Bronchial epithelial cell (primary cell): ENCODE measurements at regions not wholly inside any gene's neighbourhood (a gene's known extent, or its start where the extent isn't known, plus 50 kb on each side); places are given as distances from the start of the nearest gene placed in this dataset.

ENCODE experiments used
- DNase-seq: peaks from one replicate; pipeline ENCODE4 v3.0.0-alpha.2; 2010; ENCODE audit warnings: low read depth
- FAIRE-seq: peaks from 2 replicates; lab custom pipeline; 2011; peaks lifted over from hg19 to GRCh38; lab: Jason Lieb, UNC
- H3K27me3 ChIP-seq: 2 replicates; pipeline ENCODE4 v1.5.1; 2011; ENCODE audit warnings: low read length; ENCODE audit not compliant: control insufficient read depth, insufficient read depth
- H3K36me3 ChIP-seq: 2 replicates; pipeline ENCODE4 v1.5.1; 2011; ENCODE audit warnings: low read length; ENCODE audit not compliant: control insufficient read depth, insufficient read depth
- H3K4me3 ChIP-seq: 2 replicates; pipeline ENCODE4 v1.5.1; 2011; ENCODE audit warnings: mild to moderate bottlenecking, low read depth, low read length, control low read depth
- TF ChIP-seq, protein P1 (sequence below): IDR thresholded peaks from 2 replicates; pipeline ENCODE4 v1.5.1; 2011; ENCODE audit warnings: mild to moderate bottlenecking, moderate library complexity, low read length, control low read depth, inconsistent platforms; ENCODE audit not compliant: insufficient read depth, severe bottlenecking

DNA sequence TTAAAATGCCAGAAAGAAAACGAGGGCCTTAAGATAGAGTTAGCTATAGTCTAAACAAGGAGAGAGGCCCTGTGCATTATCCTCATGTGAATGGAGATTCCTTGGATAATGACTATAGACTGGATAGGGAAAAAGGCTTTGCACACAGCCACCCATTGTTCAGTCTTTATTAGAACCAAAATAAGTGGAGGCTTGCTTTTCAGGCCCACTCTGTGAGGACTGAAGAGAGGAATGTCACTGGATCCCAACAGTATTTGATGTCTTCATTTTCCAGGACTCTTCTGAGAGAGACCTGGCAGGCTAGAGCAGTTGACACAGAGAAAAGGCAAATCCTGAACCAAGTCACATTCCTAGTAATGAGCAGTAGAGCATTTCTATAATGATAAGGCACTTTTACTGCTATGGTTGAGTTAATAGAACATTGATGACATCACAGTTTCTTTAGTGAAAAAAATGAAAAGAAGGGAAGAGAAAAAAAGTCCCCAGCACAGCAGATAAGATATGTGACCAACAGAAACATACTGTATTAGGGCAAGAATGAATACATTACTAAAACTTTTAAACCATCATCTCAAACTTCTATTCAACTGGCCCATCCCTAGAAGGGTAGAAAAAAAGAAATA, 315.1 kb downstream of the EPHA7 start:
- DNase-seq (no peak), FAIRE-seq (no peak)
- H3K27me3 ChIP-seq, result no peaks in the 10 kb centered on the region
- no peaks in the 10 kb centered on the region for H3K36me3 ChIP-seq
- TF ChIP-seq, protein P1, sequence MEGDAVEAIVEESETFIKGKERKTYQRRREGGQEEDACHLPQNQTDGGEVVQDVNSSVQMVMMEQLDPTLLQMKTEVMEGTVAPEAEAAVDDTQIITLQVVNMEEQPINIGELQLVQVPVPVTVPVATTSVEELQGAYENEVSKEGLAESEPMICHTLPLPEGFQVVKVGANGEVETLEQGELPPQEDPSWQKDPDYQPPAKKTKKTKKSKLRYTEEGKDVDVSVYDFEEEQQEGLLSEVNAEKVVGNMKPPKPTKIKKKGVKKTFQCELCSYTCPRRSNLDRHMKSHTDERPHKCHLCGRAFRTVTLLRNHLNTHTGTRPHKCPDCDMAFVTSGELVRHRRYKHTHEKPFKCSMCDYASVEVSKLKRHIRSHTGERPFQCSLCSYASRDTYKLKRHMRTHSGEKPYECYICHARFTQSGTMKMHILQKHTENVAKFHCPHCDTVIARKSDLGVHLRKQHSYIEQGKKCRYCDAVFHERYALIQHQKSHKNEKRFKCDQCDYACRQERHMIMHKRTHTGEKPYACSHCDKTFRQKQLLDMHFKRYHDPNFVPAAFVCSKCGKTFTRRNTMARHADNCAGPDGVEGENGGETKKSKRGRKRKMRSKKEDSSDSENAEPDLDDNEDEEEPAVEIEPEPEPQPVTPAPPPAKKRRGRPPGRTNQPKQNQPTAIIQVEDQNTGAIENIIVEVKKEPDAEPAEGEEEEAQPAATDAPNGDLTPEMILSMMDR, result no peak
- no peak overlapping the region for H3K4me3 ChIP-seq

DNA sequence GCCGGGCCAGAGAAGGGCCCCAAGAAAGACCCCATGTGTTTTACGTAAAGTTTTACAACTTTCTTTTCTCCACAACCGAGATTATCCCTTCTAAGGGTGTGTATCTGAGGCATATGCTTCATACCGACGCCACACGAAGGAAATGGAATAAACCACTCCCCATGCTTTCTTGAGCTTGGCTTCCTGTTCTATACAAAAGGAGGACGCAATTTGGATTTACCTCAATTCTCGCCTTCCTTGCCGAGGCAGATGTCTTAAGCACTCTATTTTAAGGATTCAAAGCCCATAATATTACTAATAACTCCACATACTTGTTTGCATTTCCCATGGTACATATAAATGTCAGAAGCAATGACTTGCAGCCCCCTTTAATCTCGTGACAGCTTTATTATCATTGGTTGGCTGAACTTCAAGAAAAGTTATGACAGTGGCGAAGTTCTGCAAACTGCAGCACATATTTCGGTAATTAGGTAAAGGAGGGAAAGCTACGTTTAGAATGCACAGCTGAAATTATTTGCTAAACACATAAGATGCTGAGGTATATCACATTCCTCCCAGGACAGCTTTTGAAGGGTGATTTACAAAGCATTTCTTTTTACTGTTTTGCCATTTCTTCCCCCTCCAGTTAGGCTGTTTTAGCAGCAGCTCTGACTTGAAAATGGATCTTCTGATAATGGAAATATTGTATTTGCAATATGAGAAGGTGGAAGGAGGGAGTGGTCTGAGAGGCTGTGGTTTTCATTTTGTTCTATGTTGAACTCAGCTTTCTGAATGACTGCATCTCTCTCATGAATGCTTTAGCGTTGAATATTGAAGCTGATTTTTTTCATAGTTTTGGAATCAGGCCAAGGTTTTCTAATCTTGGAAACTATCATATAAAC, 330.5 kb downstream of the EPHA7 start:
- no peak overlapping the region for H3K4me3 ChIP-seq

DNA sequence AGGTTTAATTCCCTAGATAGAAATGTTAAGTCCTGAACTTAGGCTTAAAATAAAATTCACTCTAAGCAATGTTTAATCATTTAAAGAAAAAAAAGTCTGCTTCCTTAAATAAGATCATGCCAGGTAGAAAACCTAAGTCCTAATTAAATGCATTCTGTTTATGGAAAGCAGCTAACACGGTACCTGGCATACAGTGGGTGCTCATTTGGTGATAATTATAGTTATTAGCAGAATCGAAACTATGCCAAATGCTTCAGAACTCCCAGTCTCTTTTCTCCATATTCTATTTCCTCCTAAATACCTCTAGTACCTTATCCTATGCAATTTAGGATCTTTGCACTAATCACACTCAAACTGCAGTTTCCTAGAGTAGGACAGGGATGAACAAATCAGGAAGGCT, 331.8 kb downstream of the EPHA7 start:
- FAIRE-seq (no peak), DNase-seq (no peak)
- no peaks in the 10 kb centered on the region for H3K36me3 ChIP-seq
- no peak overlapping the region for H3K4me3 ChIP-seq
- H3K27me3 ChIP-seq, result no peaks in the 10 kb centered on the region
- TF ChIP-seq, protein P1, result no peak

More for the DNA sequence above, 330.5 kb downstream of the EPHA7 start:
- Histone ChIP-seq H3K36me3 (no peaks in the 10 kb centered on the region), H3K27me3 (no peaks in the 10 kb centered on the region)
- no peak for FAIRE-seq
- DNase-seq, result no peak
- TF ChIP-seq, protein P1, result no peak

DNA sequence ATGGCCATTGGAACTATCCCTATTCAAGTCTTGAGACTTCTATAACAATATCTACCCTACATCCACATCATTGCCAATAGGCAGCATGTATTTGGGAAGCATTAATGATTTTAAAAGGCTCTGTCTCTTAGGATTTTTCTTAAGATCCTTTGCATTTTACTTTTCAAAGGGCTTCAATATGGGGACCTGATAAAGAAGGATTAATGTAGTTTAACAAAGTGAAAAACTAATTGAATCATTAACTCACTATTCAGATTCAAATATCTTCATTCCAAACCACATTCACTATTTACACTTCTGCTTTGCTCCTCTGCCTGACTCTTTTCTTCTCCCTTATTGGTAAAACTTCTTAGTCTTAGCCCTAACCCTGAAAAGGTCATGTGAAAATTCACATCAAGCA, 333.0 kb downstream of the EPHA7 start:
- TF ChIP-seq, protein P1, result no peak
- Histone ChIP-seq H3K36me3 (no peaks in the 10 kb centered on the region), H3K27me3 (no peaks in the 10 kb centered on the region), H3K4me3 (no peak overlapping the region)
- FAIRE-seq, result no peak
- no peak for DNase-seq

DNA sequence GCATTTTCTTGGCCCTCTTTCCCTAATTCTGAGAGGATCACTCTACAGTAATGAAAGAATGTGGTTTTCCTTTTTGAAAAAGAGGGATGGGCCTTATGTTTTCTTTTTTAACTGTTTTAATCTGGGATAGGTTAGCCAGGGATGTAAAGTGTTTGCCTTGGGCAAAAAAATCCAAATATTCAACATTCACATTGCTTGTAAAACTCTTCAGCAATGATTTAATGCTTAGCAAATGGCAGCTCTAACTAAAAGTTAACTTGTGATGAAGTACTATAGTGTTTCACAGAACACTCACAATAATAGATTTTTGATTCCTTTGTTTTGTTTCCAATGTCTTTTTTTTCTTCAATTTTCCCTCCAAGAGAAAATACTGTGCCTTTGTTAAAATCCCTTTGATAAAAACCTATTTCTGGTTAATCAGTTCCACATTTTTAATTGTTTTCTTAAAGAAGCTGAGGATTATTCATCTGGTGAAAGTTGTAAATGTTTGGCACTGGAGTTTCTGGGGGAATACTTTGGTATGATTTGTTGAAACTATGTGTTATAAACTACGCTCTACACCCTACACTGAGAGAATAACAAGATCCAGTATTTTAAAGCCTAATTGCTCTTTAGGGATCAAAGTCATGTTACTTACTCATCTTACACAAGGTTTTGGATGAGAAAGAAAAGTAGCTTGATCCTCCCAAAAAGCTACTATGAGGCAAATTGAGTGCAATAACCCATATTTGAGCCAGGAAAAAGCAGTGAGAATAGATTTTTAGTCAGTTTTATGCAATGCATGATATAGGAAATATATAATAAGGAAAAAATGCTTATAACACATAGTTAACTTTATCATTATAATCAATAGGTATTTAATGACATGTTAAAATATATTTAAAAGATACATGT, 335.8 kb downstream of the EPHA7 start:
- no peaks in the 10 kb centered on the region for H3K27me3 ChIP-seq
- no peak overlapping the region for H3K4me3 ChIP-seq
- H3K36me3 ChIP-seq, result no peaks in the 10 kb centered on the region
- TF ChIP-seq, protein P1, result no peak
- FAIRE-seq, result no peak
- DNase-seq, result no peak
